ENCODE measurements at regions not wholly inside any gene's neighbourhood (a gene's known extent, or its start where the extent isn't known, plus 50 kb on each side); places are given as distances from the start of the nearest gene placed in this dataset.

GRCh38 chr1:56390934-56391731, 188.2 kb downstream of the PLPP3 start:
- Mint-ChIP-seq H3K36me3 (ENCODE audit: low read depth) (no peaks in the 10 kb centered on the region), H3K27ac (no peak overlapping the region), H3K4me1 (ENCODE audit: low read depth) (no peaks in the 10 kb centered on the region), H3K9me3 (peaks cover 4% of the 10 kb centered on the region), H3K27me3 (no peaks in the 10 kb centered on the region), H3K4me3 (no peak overlapping the region)
- DNase-seq = no peak

- no peak overlapping the region for H3K4me3 Mint-ChIP-seq
- no peak overlapping the region for H3K27ac Mint-ChIP-seq
- no peaks in the 10 kb centered on the region for H3K27me3 Mint-ChIP-seq
- peaks cover 4% of the 10 kb centered on the region for H3K9me3 Mint-ChIP-seq
- DNase-seq = no peak
- H3K36me3 Mint-ChIP-seq (ENCODE audit: low read depth) = no peaks in the 10 kb centered on the region
- H3K4me1 Mint-ChIP-seq (ENCODE audit: low read depth) = no peaks in the 10 kb centered on the region
Observed at GRCh38 chr1:56390232-56390867, 189.0 kb downstream of the PLPP3 start.

- no peaks in the 10 kb centered on the region for H3K27me3 Mint-ChIP-seq
- no peaks in the 10 kb centered on the region for H3K4me1 Mint-ChIP-seq (ENCODE audit: low read depth)
Observed at GRCh38 chr1:56389813-56390212, 189.6 kb downstream of the PLPP3 start.

GRCh38 chr1:56387071-56387740, 192.2 kb downstream of the PLPP3 start:
- H3K36me3 Mint-ChIP-seq (ENCODE audit: low read depth) = no peaks in the 10 kb centered on the region
- DNase-seq = no peak
- no peak overlapping the region for H3K4me3 Mint-ChIP-seq
- H3K27me3 Mint-ChIP-seq = no peaks in the 10 kb centered on the region
- no peak overlapping the region for H3K27ac Mint-ChIP-seq
- no peaks in the 10 kb centered on the region for H3K4me1 Mint-ChIP-seq (ENCODE audit: low read depth)
- peaks cover 4% of the 10 kb centered on the region for H3K9me3 Mint-ChIP-seq

More at GRCh38 chr1:56389813-56390212, 189.6 kb downstream of the PLPP3 start:
- Mint-ChIP-seq H3K9me3 (peaks cover 4% of the 10 kb centered on the region), H3K36me3 (ENCODE audit: low read depth) (no peaks in the 10 kb centered on the region), H3K4me3 (no peak overlapping the region), H3K27ac (no peak overlapping the region)
- DNase-seq = no peak

GRCh38 chr1:56385314-56385713, 194.0 kb downstream of the PLPP3 start:
- no peak overlapping the region for H3K27ac Mint-ChIP-seq
- no peak for DNase-seq
- H3K4me3 Mint-ChIP-seq = no peak overlapping the region
- H3K27me3 Mint-ChIP-seq = no peaks in the 10 kb centered on the region
- H3K4me1 Mint-ChIP-seq (ENCODE audit: low read depth) = no peaks in the 10 kb centered on the region
- no peaks in the 10 kb centered on the region for H3K36me3 Mint-ChIP-seq (ENCODE audit: low read depth)
- H3K9me3 Mint-ChIP-seq = peaks cover 4% of the 10 kb centered on the region

GRCh38 chr1:56382929-56383328, 196.4 kb downstream of the PLPP3 start:
- no peak overlapping the region for H3K4me3 Mint-ChIP-seq
- no peak for DNase-seq
- no peaks in the 10 kb centered on the region for H3K4me1 Mint-ChIP-seq (ENCODE audit: low read depth)
- H3K36me3 Mint-ChIP-seq (ENCODE audit: low read depth) = no peaks in the 10 kb centered on the region
- H3K27me3 Mint-ChIP-seq = no peaks in the 10 kb centered on the region
- no peaks in the 10 kb centered on the region for H3K9me3 Mint-ChIP-seq
- no peak overlapping the region for H3K27ac Mint-ChIP-seq

- no peak overlapping the region for H3K27ac Mint-ChIP-seq
- H3K27me3 Mint-ChIP-seq = no peaks in the 10 kb centered on the region
- no peaks in the 10 kb centered on the region for H3K4me1 Mint-ChIP-seq (ENCODE audit: low read depth)
Observed at GRCh38 chr1:56380531-56380930, 198.8 kb downstream of the PLPP3 start.

GRCh38 chr1:56378341-56379070, 200.9 kb downstream of the PLPP3 start:
- Mint-ChIP-seq H3K27ac (no peak overlapping the region), H3K4me3 (no peak overlapping the region), H3K9me3 (no peaks in the 10 kb centered on the region), H3K27me3 (no peaks in the 10 kb centered on the region), H3K4me1 (ENCODE audit: low read depth) (no peaks in the 10 kb centered on the region), H3K36me3 (ENCODE audit: low read depth) (no peaks in the 10 kb centered on the region)
- no peak for DNase-seq

More at GRCh38 chr1:56380531-56380930, 198.8 kb downstream of the PLPP3 start:
- Mint-ChIP-seq H3K4me3 (no peak overlapping the region), H3K9me3 (no peaks in the 10 kb centered on the region), H3K36me3 (ENCODE audit: low read depth) (no peaks in the 10 kb centered on the region)
- DNase-seq = no peak

- Mint-ChIP-seq H3K4me3 (no peak overlapping the region), H3K4me1 (ENCODE audit: low read depth) (no peaks in the 10 kb centered on the region), H3K27me3 (no peaks in the 10 kb centered on the region), H3K27ac (no peak overlapping the region), H3K36me3 (ENCODE audit: low read depth) (no peaks in the 10 kb centered on the region), H3K9me3 (no peaks in the 10 kb centered on the region)
- no peak for DNase-seq
Observed at GRCh38 chr1:56377431-56377830, 201.9 kb downstream of the PLPP3 start.

- Mint-ChIP-seq H3K4me1 (ENCODE audit: low read depth) (no peaks in the 10 kb centered on the region), H3K4me3 (no peak overlapping the region), H3K27me3 (no peaks in the 10 kb centered on the region), H3K9me3 (no peaks in the 10 kb centered on the region), H3K27ac (no peak overlapping the region), H3K36me3 (ENCODE audit: low read depth) (no peaks in the 10 kb centered on the region)
- no peak for DNase-seq
Observed at GRCh38 chr1:56376188-56376984, 203.0 kb downstream of the PLPP3 start.

- H3K36me3 Mint-ChIP-seq (ENCODE audit: low read depth) = no peaks in the 10 kb centered on the region
- no peak overlapping the region for H3K4me3 Mint-ChIP-seq
- no peaks in the 10 kb centered on the region for H3K27me3 Mint-ChIP-seq
- no peak overlapping the region for H3K27ac Mint-ChIP-seq
- no peaks in the 10 kb centered on the region for H3K4me1 Mint-ChIP-seq (ENCODE audit: low read depth)
- DNase-seq = no peak
- no peaks in the 10 kb centered on the region for H3K9me3 Mint-ChIP-seq
Observed at GRCh38 chr1:56375326-56375804, 204.0 kb downstream of the PLPP3 start.

- DNase-seq = no peak
- Mint-ChIP-seq H3K4me3 (no peak overlapping the region), H3K27me3 (no peaks in the 10 kb centered on the region), H3K4me1 (ENCODE audit: low read depth) (no peaks in the 10 kb centered on the region), H3K27ac (no peak overlapping the region), H3K36me3 (ENCODE audit: low read depth) (no peaks in the 10 kb centered on the region), H3K9me3 (no peaks in the 10 kb centered on the region)
Observed at GRCh38 chr1:56374026-56374974, 205.1 kb downstream of the PLPP3 start.

- H3K4me1 Mint-ChIP-seq (ENCODE audit: low read depth) = no peaks in the 10 kb centered on the region
- no peaks in the 10 kb centered on the region for H3K36me3 Mint-ChIP-seq (ENCODE audit: low read depth)
- no peak overlapping the region for H3K27ac Mint-ChIP-seq
- no peak overlapping the region for H3K4me3 Mint-ChIP-seq
- no peak for DNase-seq
- no peaks in the 10 kb centered on the region for H3K9me3 Mint-ChIP-seq
- H3K27me3 Mint-ChIP-seq = no peaks in the 10 kb centered on the region
Observed at GRCh38 chr1:56370513-56370912, 208.8 kb downstream of the PLPP3 start.

Measured in activated T-cell treated with anti-CD3 and anti-CD28 coated beads, Interleukin-2, amount 50 U/mL, for 24 hours (primary cell).